Ishikawa (cell line): ENCODE measurements at regions not wholly inside any gene's neighbourhood (a gene's known extent, or its start where the extent isn't known, plus 50 kb on each side); places are given as distances from the start of the nearest gene placed in this dataset.

Experiments used
- CEBPB ChIP-seq: IDR thresholded peaks from 2 replicates; pipeline ENCODE4 v1.6.1; 2012
- CREB1 ChIP-seq: IDR thresholded peaks from 2 replicates; pipeline ENCODE4 v1.6.1; 2012; ENCODE audit warnings: low read depth
- EGR1 ChIP-seq: IDR thresholded peaks from 2 replicates; pipeline ENCODE4 v1.6.1; 2012
- EP300 ChIP-seq: IDR thresholded peaks from 2 replicates; pipeline ENCODE4 v1.6.1; 2012; ENCODE audit warnings: borderline replicate concordance
- FOXM1 ChIP-seq: IDR thresholded peaks from 2 replicates; pipeline ENCODE4 v1.6.1; 2012; ENCODE audit warnings: low read depth, borderline replicate concordance
- NFIC ChIP-seq: IDR thresholded peaks from 2 replicates; pipeline ENCODE4 v1.6.1; 2012
- RAD21 ChIP-seq: IDR thresholded peaks from 2 replicates; pipeline ENCODE4 v1.6.1; 2012; ENCODE audit warnings: low read depth
- REST ChIP-seq: IDR thresholded peaks from 2 replicates; pipeline ENCODE4 v1.6.1; 2012; ENCODE audit warnings: low read depth, mild to moderate bottlenecking
- TAF1 ChIP-seq: IDR thresholded peaks from 2 replicates; pipeline ENCODE4 v1.6.1; 2012; ENCODE audit warnings: low read depth, mild to moderate bottlenecking
- TCF12 ChIP-seq: IDR thresholded peaks from 2 replicates; pipeline ENCODE4 v1.6.1; 2012; ENCODE audit warnings: low read depth
- TEAD4 ChIP-seq: IDR thresholded peaks from 2 replicates; pipeline ENCODE4 v1.6.1; 2012
- USF1 ChIP-seq: IDR thresholded peaks from 2 replicates; pipeline ENCODE4 v1.6.1; 2012
- YY1 ChIP-seq: IDR thresholded peaks from 2 replicates; pipeline ENCODE4 v1.6.1; 2012; ENCODE audit warnings: low read depth
- ZBTB7A ChIP-seq: IDR thresholded peaks from 2 replicates; pipeline ENCODE4 v1.6.1; 2012; ENCODE audit warnings: low read depth
- TF ChIP-seq, protein P1 (sequence below): IDR thresholded peaks from 2 replicates; pipeline ENCODE4 v1.6.1; 2012

DNA sequence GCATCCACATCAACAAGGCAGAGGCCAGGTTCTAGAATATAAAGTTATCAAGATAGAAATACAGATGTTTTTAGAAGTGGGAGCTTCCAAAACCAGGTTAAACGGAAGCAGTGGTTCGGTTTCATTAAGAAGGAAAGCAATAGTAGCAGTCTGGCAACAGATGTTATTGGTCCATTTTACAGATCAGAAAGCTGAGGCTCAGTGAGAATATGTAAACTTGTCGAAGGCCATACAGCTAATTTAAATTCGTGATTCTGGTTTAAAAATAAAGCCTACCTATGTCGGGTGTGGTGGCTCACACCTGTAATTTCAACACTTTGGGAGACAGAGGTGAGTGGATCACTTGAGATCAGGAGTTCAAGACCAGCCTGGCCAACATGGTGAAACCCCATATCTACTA is 160.6 kb downstream of the ARRDC3 start:
- TF ChIP-seq TCF12 (no peak), NFIC (no peak), EGR1 (no peak), ZBTB7A (no peak), FOXM1 (no peak), EP300 (no peak), RAD21 (no peak), USF1 (no peak), CREB1 (no peak), TAF1 (no peak), TEAD4 (no peak), YY1 (no peak), CEBPB (no peak), REST (no peak)
- TF ChIP-seq, protein P1, sequence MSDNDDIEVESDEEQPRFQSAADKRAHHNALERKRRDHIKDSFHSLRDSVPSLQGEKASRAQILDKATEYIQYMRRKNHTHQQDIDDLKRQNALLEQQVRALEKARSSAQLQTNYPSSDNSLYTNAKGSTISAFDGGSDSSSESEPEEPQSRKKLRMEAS = no peak

GRCh38 chr5:91221917-91222316 is 161.2 kb downstream of the ARRDC3 start:
- TF ChIP-seq TEAD4 = no peak
- no peak for TF ChIP-seq CEBPB
- TF ChIP-seq ZBTB7A = no peak
- TF ChIP-seq, protein P1 = no peak
- no peak for TF ChIP-seq TAF1
- TF ChIP-seq YY1 = no peak
- no peak for TF ChIP-seq FOXM1
- TF ChIP-seq EGR1 = no peak
- no peak for TF ChIP-seq TCF12
- no peak for TF ChIP-seq RAD21
- no peak for TF ChIP-seq CREB1

DNA sequence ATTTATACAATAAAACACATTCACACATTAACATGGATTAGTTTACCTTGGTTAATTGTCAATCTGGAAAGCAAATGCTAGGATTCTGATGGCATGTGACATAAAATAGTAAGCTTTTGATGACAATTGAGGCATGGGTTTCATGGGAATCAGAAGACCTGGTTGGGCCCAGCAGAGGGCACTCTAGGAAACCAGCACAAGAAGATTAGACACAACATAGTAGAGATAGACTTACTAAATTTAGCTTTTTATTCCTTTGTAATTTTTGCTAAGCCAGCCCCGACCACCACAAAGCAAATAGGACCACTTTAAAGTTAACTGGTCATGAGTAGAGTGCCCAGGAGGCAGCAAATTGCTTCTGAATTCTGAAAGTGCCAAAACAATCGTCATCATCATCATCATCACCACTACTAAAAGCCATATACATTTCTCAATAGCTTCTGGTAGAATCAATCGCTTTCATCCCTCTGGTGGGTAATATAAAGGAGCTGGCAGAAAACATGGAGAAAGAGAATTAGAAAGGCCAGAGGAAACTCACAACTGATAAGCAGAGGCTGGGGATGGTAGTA is 163.2 kb downstream of the ARRDC3 start:
- TF ChIP-seq RAD21 (peak; percentile 54), CEBPB (no peak)

- TF ChIP-seq FOXM1 = no peak
- no peak for TF ChIP-seq RAD21
- TF ChIP-seq EP300 = no peak
Measured at GRCh38 chr5:91219091-91219802, 163.9 kb downstream of the ARRDC3 start.

GRCh38 chr5:91217859-91218258 is 165.3 kb downstream of the ARRDC3 start:
- TF ChIP-seq EP300 = no peak
- no peak for TF ChIP-seq TCF12
- TF ChIP-seq ZBTB7A = no peak
- TF ChIP-seq YY1 = no peak
- no peak for TF ChIP-seq USF1
- TF ChIP-seq REST = no peak
- TF ChIP-seq CEBPB = no peak
- no peak for TF ChIP-seq RAD21
- no peak for TF ChIP-seq CREB1
- TF ChIP-seq, protein P1 = no peak

DNA sequence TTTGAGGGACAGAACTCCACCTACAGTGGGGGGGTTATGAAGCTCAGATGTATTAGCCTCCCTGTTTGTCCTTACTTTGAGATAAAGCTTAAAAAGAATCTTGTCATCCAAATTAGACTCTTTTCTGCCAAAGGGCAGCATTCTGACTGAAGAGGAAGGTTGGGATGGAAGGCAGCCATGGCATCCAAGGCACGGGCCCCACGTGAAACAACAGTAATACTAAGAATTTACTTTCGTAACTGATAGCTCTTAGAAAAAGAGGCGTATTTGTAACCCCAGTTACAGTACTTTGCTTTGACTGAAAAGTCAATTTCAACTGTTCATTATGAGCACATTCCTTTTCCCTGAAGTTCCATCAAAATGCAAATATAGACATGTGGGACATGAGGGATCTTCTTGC is 168.5 kb downstream of the ARRDC3 start:
- no peak for TF ChIP-seq USF1
- TF ChIP-seq EP300 = no peak
- no peak for TF ChIP-seq TEAD4
